GM18505 (cell line): ENCODE measurements at regions not wholly inside any gene's neighbourhood (a gene's known extent, or its start where the extent isn't known, plus 50 kb on each side); places are given as distances from the start of the nearest gene placed in this dataset.

ENCODE experiments used
- ATAC-seq: cut with Tn5 transposase; IDR thresholded peaks from one replicate; pipeline ENCODE4 v1.9.1; 2021; ENCODE audit not compliant: unreplicated experiment
- POLR2A ChIP-seq: IDR thresholded peaks from 4 replicates; pipeline ENCODE4 v1.6.1; 2011; ENCODE audit warnings: borderline replicate concordance; ENCODE audit not compliant: insufficient read depth, insufficient read length; ENCODE audit errors: extremely low read depth

DNA sequence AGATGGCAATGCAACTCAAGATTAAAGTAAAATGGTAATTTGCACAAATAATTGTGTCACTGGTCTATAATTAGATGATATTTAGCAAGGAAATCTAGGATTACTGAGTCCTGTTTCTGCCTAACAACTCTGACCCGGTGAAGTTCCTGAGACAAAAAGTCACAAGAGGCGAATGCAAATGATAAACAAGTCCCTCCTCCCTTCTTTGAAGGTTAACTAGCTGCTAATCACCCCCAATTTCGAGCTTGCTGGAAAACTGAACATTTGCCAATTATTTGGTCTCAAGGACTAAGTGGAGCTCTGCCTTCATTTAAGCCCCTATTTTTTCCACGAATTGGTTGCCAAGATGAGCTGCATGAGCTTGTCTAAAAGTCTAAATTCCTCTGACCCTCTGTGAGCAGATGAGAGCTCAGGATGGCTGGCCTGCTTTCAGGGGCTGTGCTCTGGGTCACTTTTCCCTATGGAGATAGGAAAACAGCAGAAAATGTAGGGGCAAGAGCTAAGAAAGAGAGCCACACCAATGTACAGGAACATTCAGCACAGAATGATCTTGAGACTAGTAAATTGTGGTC is 127.3 kb downstream of the MBL2 start:
- no peak for ATAC-seq
- no peak for TF ChIP-seq POLR2A

- ATAC-seq = no peak
- TF ChIP-seq POLR2A = no peak
These were observed 123.1 kb downstream of the MBL2 start for GRCh38 chr10:52649511-52649910.

GRCh38 chr10:52650873-52651272 is 121.7 kb downstream of the MBL2 start:
- ATAC-seq = no peak
- TF ChIP-seq POLR2A = no peak

DNA sequence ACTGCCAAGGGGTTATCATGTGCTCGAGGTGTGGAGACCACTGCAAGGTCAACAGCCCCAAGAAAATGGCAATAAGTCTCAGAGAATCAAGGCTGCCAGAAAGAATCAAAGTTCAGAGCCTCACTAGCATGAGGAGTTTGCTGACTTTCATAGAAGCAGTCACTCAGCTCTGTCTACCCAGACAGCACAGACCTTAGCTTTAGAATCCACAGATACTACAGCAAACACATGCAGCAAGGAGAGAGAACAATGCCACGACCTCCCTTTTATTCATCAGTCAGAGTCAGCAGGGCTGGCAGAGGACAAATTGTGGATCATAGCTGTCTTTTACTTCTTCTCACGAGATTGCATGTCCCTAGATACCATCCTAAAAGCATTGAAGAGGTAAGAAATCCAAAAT is 121.3 kb downstream of the MBL2 start:
- ATAC-seq = no peak
- no peak for TF ChIP-seq POLR2A

DNA sequence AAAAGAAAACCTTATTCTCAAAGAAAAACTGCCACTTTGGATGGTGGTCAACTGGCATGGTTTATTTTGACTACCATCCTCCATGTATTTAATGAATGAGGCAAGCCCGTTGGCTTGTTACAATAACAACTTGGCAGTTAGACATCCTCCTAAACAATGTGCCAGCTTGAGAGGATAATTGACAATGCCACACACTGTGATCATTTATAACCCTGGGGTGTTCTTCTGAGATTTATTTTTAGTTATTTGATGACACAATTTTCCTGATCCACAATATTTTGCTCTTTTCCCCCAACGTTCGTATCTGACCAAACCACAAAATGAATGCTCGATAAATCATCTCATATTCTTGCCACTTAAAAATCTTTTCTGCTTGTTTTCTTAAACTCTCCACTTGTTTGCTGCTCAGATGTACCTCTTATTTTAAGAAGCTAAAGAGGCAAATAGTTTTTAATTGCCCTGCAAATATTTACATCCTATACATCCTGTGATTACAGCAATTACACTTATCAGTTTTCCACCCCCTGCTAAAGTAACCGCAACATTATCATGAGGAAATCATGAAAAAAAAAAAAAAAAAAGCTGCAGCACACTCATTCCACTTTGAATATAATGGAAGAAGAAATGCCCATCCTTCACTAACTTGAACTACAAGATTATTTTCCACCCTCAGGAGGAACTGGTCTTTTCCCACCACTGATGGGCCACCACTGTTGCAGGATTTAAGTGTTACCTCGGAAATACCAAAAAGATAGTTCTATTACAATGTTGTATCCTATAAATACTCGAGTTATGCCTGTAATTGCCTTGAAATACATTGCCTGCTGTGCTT is 119.9 kb downstream of the MBL2 start:
- TF ChIP-seq POLR2A = no peak
- no peak for ATAC-seq

DNA sequence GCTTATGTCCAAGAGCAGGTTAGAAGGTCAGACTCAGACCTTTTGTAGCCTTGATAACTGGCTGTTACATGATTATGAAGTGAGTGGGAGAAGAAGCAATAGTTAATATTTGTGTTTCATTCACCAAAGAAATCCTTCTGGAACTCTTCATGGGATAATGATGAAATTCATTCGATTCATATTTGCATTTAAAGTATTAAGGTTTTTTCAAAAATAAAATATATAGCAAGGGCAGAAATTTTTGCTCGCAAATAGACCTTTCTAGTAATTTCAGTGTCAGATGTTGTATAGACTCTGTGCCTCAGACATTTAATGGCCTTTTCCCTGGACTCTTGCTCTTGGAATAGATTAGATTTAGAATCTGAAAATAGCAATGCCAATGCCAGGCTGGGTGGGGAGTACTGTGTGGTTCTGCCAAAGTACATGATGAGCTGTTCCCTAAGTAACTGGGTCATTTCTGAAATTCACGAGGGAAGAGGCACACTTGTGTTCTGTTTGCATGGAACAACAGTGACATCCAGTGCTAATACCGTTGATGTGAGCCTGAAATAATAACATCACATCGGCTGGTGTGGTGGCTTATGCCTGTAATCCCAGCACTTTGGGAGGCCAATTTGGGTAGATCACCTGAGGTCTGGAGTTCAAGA is 119.2 kb downstream of the MBL2 start:
- TF ChIP-seq POLR2A = no peak
- no peak for ATAC-seq

- no peak for ATAC-seq
- no peak for TF ChIP-seq POLR2A
These were observed 118.4 kb downstream of the MBL2 start for GRCh38 chr10:52654201-52654600.

GRCh38 chr10:52658112-52658511 is 114.5 kb downstream of the MBL2 start:
- no peak for ATAC-seq
- TF ChIP-seq POLR2A = no peak

DNA sequence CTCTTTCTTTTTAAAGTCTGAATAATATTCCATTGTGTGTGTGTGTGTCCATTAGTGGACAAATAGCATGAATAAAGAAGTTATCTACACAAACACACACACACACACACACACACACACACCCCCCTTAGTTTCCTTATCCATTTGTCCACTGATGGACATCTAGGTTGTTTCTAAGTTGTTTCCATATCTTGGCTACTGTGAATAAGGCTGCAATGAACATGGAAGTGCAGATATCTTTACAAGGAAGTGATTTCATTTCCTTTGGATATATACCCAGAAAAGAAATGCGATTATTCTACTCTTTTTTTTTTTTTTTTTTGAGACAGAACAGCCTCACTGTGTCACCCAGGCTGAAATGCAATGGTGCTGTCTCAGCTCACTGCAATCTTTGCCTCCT is 113.5 kb downstream of the MBL2 start:
- no peak for ATAC-seq
- no peak for TF ChIP-seq POLR2A

GRCh38 chr10:52662256-52662655 is 110.3 kb downstream of the MBL2 start:
- TF ChIP-seq POLR2A = no peak
- no peak for ATAC-seq

DNA sequence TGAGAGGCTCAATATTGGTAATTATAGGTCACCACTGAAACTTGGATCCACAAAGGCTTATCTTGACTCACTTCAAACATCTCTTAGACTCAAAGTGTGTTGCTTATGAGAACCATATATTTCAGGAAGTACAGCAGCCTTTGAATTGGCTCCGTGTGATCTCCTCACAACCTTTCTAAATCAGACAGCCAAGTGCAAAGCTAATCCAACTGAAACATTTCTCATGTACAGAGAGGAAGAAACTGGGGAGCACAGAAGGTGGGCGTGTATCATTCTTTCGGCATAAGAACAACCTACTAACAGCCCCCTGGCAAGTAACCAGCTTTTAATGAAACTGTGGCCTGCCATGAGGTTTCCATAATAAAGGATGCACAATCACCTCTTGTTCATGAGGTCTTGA is 109.4 kb downstream of the MBL2 start:
- TF ChIP-seq POLR2A = no peak
- ATAC-seq = no peak

- ATAC-seq = no peak
These were observed 108.0 kb downstream of the MBL2 start for GRCh38 chr10:52664629-52665028.

DNA sequence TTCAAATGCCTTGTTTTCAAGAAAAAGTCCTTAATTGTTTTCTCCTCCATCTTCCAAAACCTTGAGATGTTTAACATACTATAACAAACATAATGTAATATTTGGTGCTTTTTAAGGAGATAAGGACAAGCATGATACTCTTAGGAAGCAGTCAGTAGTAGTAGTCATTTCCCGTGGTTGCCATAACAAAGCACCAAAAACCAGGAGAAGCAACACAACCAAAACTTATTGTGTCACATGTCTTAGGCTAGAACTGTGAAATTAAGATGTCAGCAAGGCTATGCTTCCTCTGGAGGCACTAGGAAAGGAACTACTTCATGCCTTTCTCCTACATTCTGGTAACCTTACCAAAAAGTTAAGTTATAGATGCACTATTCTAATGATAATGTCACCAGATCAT is 106.8 kb downstream of the MBL2 start:
- no peak for TF ChIP-seq POLR2A
- ATAC-seq = no peak

More at GRCh38 chr10:52664629-52665028, 108.0 kb downstream of the MBL2 start:
- no peak for TF ChIP-seq POLR2A

- no peak for TF ChIP-seq POLR2A
- ATAC-seq = no peak
These were observed 105.7 kb downstream of the MBL2 start for GRCh38 chr10:52666931-52667330.
